ENCODE measurements at regions not wholly inside any gene's neighbourhood (a gene's known extent, or its start where the extent isn't known, plus 50 kb on each side); places are given as distances from the start of the nearest gene placed in this dataset.

DNA sequence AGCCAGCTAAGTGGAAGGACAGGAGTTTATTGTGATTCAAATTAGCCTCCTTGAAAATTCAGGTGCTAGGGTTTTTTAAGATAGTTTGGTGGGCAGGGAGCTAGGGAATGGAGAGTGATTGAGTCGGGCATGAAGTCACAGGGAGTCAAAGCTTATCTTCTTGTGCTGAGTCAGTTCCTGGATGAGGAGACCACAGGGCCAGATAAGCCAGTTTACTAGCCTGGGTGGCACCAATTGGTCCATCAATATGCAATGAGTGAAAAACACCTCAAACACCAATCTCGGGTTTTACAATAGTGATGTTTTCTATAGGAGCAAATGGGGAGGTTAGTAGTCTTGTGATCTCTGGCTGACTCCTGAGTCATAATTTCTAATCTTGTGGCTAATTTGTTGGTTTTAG lies 165.1 kb downstream of the ABCC12 start:
- Mint-ChIP-seq H3K36me3 (ENCODE audit: low read depth) (no peaks in the 10 kb centered on the region), H3K27ac (ENCODE audit: unreplicated experiment) (no peak overlapping the region), H3K9me3 (ENCODE audit: low read depth) (peaks cover 16% of the 10 kb centered on the region), H3K4me3 (ENCODE audit: unreplicated experiment) (no peak overlapping the region), H3K4me1 (ENCODE audit: low read depth) (no peaks in the 10 kb centered on the region), H3K27me3 (ENCODE audit: low read depth) (peaks cover 15% of the 10 kb centered on the region)
- DNase-seq (ENCODE audit: low spot score) = no peak
- TF ChIP-seq, protein P1, sequence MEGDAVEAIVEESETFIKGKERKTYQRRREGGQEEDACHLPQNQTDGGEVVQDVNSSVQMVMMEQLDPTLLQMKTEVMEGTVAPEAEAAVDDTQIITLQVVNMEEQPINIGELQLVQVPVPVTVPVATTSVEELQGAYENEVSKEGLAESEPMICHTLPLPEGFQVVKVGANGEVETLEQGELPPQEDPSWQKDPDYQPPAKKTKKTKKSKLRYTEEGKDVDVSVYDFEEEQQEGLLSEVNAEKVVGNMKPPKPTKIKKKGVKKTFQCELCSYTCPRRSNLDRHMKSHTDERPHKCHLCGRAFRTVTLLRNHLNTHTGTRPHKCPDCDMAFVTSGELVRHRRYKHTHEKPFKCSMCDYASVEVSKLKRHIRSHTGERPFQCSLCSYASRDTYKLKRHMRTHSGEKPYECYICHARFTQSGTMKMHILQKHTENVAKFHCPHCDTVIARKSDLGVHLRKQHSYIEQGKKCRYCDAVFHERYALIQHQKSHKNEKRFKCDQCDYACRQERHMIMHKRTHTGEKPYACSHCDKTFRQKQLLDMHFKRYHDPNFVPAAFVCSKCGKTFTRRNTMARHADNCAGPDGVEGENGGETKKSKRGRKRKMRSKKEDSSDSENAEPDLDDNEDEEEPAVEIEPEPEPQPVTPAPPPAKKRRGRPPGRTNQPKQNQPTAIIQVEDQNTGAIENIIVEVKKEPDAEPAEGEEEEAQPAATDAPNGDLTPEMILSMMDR (IDR thresholded peaks at IDR 0.05) = no peak

DNA sequence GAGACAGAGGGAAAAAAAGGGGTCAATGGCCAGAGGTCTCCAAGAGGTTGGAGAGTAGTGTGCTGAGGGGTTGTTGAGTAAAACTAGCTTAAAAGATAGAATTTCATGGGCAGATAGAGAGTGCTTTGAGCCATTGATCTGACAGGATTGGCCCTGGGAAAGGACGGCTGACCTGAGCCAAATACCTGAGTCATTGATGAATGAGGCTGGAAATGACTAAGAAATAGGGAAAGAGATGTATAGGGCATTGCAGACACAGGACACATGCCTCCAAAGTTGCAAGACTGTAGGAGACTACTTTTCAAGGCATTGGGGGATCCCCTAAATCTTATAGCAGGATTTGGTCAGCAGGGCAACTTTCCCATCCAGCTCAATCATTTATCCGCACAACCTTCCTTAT lies 168.7 kb downstream of the ABCC12 start:
- TF ChIP-seq, protein P1 (IDR thresholded peaks at IDR 0.05) = no peak
- Mint-ChIP-seq H3K27ac (ENCODE audit: unreplicated experiment) (no peak overlapping the region), H3K36me3 (ENCODE audit: low read depth) (no peaks in the 10 kb centered on the region), H3K9me3 (ENCODE audit: low read depth) (peaks cover 16% of the 10 kb centered on the region), H3K27me3 (ENCODE audit: low read depth) (peaks cover 19% of the 10 kb centered on the region), H3K4me1 (ENCODE audit: low read depth) (peaks cover 3% of the 10 kb centered on the region), H3K4me3 (ENCODE audit: unreplicated experiment) (no peak overlapping the region)
- no peak for DNase-seq (ENCODE audit: low spot score)

DNA sequence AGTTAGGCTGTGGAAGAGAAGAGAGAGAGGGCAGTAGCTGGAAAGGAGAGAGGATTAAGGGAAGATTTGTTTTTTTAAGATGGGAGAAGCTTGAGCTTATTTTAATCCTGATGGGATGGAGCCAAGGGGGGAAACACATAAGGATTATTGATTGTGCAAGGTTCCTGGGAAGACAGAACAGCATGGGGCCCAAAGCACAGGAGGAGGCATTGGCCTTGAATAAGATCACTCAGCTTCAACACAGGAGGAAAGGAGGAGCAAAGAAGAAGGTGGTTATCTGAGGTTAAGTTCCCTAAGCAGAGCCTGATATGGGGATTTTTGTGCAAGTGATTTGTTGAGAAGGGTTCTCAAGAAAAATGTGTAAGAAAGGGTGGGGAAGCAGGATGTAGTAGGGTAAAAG lies 169.8 kb downstream of the ABCC12 start:
- H3K27me3 Mint-ChIP-seq (ENCODE audit: low read depth) = peaks cover 19% of the 10 kb centered on the region
- no peaks in the 10 kb centered on the region for H3K36me3 Mint-ChIP-seq (ENCODE audit: low read depth)
- no peak for DNase-seq (ENCODE audit: low spot score)
- peaks cover 14% of the 10 kb centered on the region for H3K9me3 Mint-ChIP-seq (ENCODE audit: low read depth)
- TF ChIP-seq, protein P1 (IDR thresholded peaks at IDR 0.05) = no peak
- no peak overlapping the region for H3K4me3 Mint-ChIP-seq (ENCODE audit: unreplicated experiment)
- H3K27ac Mint-ChIP-seq (ENCODE audit: unreplicated experiment) = no peak overlapping the region
- H3K4me1 Mint-ChIP-seq (ENCODE audit: low read depth) = peaks cover 3% of the 10 kb centered on the region

DNA sequence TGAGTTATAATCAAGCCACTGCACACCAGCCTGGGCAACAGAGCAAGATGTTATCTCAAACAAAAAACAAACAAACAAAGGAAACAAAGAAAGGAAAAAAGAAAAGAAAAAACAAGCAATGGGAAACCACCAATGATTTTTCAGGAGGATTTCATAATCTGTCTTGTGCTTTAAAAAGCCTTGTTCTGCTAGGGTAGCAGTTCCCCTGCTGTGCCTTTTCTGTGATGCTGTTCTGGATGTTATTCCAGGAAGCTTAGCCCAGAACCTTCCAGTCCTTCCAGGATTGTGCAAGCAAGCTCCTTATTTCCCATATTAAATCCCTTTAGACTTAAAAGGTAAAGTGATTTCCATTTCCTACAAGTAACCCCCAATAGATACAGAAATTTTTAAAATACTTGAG lies 171.1 kb downstream of the ABCC12 start:
- H3K4me3 Mint-ChIP-seq (ENCODE audit: unreplicated experiment) = no peak overlapping the region
- DNase-seq (ENCODE audit: low spot score) = no peak
- peaks cover 23% of the 10 kb centered on the region for H3K27me3 Mint-ChIP-seq (ENCODE audit: low read depth)
- no peak overlapping the region for H3K27ac Mint-ChIP-seq (ENCODE audit: unreplicated experiment)
- peaks cover under 1% of the 10 kb centered on the region for H3K9me3 Mint-ChIP-seq (ENCODE audit: low read depth)
- no peaks in the 10 kb centered on the region for H3K36me3 Mint-ChIP-seq (ENCODE audit: low read depth)
- H3K4me1 Mint-ChIP-seq (ENCODE audit: low read depth) = peaks cover 3% of the 10 kb centered on the region
- TF ChIP-seq, protein P1 (IDR thresholded peaks at IDR 0.05) = no peak

DNA sequence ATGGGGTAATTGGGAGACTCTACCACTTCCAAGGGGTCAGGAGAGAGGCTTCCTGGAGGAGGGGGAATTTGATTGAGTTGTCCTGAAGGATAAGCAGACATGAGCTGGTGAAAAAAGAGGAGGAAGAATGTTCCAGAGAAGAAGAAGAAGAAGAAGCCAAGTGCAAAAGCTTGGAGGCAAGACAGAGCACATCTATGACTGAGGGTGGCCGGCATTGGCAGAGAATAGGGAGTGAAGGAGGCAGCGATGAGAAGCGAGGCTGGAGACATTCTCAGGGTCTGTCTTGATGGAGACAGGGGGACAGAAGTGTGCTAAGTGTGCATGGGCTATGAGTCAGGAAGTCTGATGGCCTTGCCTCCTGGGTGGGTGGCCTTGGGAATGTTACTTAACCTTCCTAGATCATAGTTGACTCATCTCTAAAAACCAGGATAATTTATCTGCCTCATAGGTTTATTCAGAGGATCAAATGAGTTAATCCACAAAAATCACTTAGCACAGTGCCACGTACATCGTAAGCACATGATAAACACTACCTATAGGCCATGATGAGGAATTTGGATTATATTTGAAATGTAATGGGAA lies 171.7 kb downstream of the ABCC12 start:
- H3K9me3 Mint-ChIP-seq (ENCODE audit: low read depth) = no peaks in the 10 kb centered on the region
- H3K36me3 Mint-ChIP-seq (ENCODE audit: low read depth) = no peaks in the 10 kb centered on the region
- H3K27me3 Mint-ChIP-seq (ENCODE audit: low read depth) = peaks cover 20% of the 10 kb centered on the region
- no peak overlapping the region for H3K27ac Mint-ChIP-seq (ENCODE audit: unreplicated experiment)
- no peak overlapping the region for H3K4me3 Mint-ChIP-seq (ENCODE audit: unreplicated experiment)
- peaks cover 3% of the 10 kb centered on the region for H3K4me1 Mint-ChIP-seq (ENCODE audit: low read depth)
- DNase-seq (ENCODE audit: low spot score) = no peak
- TF ChIP-seq, protein P1 (IDR thresholded peaks at IDR 0.05) = no peak
